GM21825 (cell line): ENCODE measurements at regions not wholly inside any gene's neighbourhood (a gene's known extent, or its start where the extent isn't known, plus 50 kb on each side); places are given as distances from the start of the nearest gene placed in this dataset.

Experiments
- ATAC-seq: cut with Tn5 transposase; IDR thresholded peaks from one replicate; pipeline ENCODE4 v1.9.1; 2021; ENCODE audit warnings: mild to moderate bottlenecking, moderate library complexity; ENCODE audit not compliant: unreplicated experiment

GRCh38 chr7:32152576-32152975 is 82.4 kb upstream of the PDE1C start:
- ATAC-seq, result no peak

GRCh38 chr7:32150589-32150988 is 80.4 kb upstream of the PDE1C start:
- ATAC-seq, result no peak

GRCh38 chr7:32150039-32150438 is 79.8 kb upstream of the PDE1C start:
- ATAC-seq, result no peak

- ATAC-seq, result no peak
Measured at GRCh38 chr7:32147546-32148268, 77.5 kb upstream of the PDE1C start.

- ATAC-seq, result no peak
Measured at GRCh38 chr7:32145911-32146310, 75.7 kb upstream of the PDE1C start.

- no peak for ATAC-seq
Measured at GRCh38 chr7:32144676-32145075, 74.5 kb upstream of the PDE1C start.

GRCh38 chr7:32143301-32143700 is 73.1 kb upstream of the PDE1C start:
- ATAC-seq, result no peak

- no peak for ATAC-seq
Measured at GRCh38 chr7:32142649-32143048, 72.4 kb upstream of the PDE1C start.

- no peak for ATAC-seq
Measured at GRCh38 chr7:32140210-32140939, 70.2 kb upstream of the PDE1C start.

GRCh38 chr7:32137059-32137458 is 66.9 kb upstream of the PDE1C start:
- no peak for ATAC-seq

- no peak for ATAC-seq
Measured at GRCh38 chr7:32131091-32131490, 60.9 kb upstream of the PDE1C start.

GRCh38 chr7:32126843-32127242 is 56.6 kb upstream of the PDE1C start:
- ATAC-seq, result no peak
